RWPE1 (cell line): ENCODE measurements at regions not wholly inside any gene's neighbourhood (a gene's known extent, or its start where the extent isn't known, plus 50 kb on each side); places are given as distances from the start of the nearest gene placed in this dataset.

ENCODE experiments used
- CTCF ChIA-PET: fragments of 350-600 bp; sonication (Branson Sonifier 250); formaldehyde crosslinking; extraction: SDS; loops from one replicate; lab custom pipeline; 2021; lab: Yijun Ruan, JAX
- POLR2A ChIA-PET: fragments of 400-600 bp; formaldehyde crosslinking; extraction: SDS; loops from one replicate; lab custom pipeline; 2020; ENCODE audit warnings: antibody characterized with exemption; ENCODE audit not compliant: low non-redundant PET; lab: Yijun Ruan, JAX
- DNase-seq: peaks from one replicate; pipeline ENCODE4 v3.0.0; 2012; ENCODE audit warnings: low spot score
- H3K27ac ChIP-seq: fragments of 450-650 bp; 2 replicates; pipeline ENCODE4 v1.5.1; 2017
- TF ChIP-seq, protein P1 (sequence below): fragments of 450-650 bp; conservative IDR thresholded peaks from 2 replicates; pipeline ENCODE4 v1.5.1; 2017; ENCODE audit warnings: low read depth, mild to moderate bottlenecking

DNA sequence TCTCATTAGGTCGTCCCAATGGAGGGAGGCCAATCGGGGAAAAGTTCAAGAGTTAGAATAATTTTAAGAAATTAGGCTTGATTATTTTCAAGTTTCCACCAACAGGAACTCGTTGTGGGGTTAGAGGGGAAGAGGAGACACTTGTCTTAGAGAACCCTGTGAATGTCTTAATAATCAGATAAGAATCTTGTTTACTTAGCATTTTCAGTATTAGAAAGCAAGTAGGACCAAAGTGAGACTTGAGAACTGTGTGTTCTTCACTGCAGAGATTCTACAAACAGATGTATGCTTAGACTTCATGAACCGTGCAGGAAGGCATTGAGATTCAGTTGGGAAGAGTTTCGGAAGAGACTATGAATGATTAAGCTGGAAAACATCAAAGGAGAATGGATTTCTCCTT lies 69.0 kb upstream of the HMHB1 start:
- ChIA-PET POLR2A (no interaction called here), CTCF (interaction anchor here (0.7 kb wide), 1 partner anchor 116 kb away, joined by 3 read pairs; no protein-coding TSS in a partner anchor)
- no peak for DNase-seq
- H3K27ac ChIP-seq, result no peak overlapping the region
- TF ChIP-seq, protein P1, sequence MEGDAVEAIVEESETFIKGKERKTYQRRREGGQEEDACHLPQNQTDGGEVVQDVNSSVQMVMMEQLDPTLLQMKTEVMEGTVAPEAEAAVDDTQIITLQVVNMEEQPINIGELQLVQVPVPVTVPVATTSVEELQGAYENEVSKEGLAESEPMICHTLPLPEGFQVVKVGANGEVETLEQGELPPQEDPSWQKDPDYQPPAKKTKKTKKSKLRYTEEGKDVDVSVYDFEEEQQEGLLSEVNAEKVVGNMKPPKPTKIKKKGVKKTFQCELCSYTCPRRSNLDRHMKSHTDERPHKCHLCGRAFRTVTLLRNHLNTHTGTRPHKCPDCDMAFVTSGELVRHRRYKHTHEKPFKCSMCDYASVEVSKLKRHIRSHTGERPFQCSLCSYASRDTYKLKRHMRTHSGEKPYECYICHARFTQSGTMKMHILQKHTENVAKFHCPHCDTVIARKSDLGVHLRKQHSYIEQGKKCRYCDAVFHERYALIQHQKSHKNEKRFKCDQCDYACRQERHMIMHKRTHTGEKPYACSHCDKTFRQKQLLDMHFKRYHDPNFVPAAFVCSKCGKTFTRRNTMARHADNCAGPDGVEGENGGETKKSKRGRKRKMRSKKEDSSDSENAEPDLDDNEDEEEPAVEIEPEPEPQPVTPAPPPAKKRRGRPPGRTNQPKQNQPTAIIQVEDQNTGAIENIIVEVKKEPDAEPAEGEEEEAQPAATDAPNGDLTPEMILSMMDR, result no peak

DNA sequence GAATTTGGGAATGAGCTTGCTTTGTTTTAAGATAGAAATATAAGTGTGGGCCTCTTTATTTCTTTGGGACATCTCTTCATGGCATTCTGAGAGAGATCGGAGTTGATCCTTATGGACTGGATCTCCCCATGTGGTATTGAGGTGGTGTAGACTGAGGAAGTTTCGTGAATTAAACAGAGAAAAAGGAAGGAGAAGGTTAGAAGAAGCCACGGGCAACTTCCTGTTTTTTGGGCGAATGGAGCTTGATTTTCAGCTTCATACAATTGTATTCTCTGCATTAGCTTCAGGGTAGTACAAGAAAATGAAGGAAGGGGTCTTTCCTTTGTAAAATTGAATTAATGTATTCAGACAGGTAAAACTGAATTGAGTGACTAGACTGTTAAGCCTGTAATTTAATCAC lies 70.5 kb upstream of the HMHB1 start:
- TF ChIP-seq, protein P1, result no peak
- DNase-seq, result no peak
- no peak overlapping the region for H3K27ac ChIP-seq
- ChIA-PET CTCF (interaction anchor here (0.7 to 0.8 kb wide), 2 partner anchors 10 to 23 kb away, joined by 3 read pairs; no protein-coding TSS in a partner anchor), POLR2A (no interaction called here)

DNA sequence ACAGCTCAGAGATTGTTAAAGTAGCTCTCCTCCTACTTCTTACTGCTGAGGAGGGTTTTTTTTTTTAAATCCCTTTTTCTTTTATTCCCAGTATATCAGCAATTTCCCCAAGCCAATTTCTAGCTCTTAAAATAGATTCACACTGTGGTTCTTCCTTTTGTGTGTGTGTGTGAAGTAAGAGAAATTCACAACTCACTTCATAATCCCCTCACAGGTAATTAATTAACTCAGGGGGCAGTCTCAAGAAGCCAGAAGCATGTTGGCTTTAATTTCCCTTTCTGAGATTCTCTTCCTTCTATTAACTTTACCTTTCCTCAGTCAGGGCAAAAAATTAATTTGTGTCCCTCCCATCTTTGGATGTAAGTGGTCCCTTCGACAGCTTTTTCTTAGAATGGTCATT lies 71.0 kb upstream of the HMHB1 start:
- no peak for DNase-seq
- CTCF ChIA-PET, result interaction anchor here (0.7 to 1.4 kb wide), 3 partner anchors 10 to 337 kb away, joined by 3 to 5 read pairs (median 3); partner anchors contain the start of gene NR3C1
- POLR2A ChIA-PET, result no interaction called here
- no peak overlapping the region for H3K27ac ChIP-seq
- TF ChIP-seq, protein P1, result no peak

DNA sequence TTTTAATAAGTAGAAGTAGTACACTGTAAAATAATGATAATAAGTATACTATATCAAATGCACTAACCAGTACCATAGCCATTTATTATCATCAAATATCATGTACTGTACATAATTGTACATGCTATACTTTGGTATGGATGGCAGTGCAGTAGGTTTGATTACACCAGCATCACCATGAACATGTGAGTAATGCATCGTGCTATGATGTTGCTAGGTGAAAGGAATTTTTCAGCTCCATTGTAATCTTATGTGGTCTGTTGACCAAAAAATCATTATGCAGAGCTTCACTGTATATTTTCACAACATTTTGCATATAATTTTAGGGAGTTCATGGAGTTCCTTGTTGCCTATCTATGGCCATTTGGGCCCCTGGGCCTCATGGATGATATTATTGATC lies 72.2 kb upstream of the HMHB1 start:
- H3K27ac ChIP-seq, result no peak overlapping the region
- ChIA-PET CTCF (interaction anchor here (0.7 to 1.4 kb wide), 2 partner anchors 244 to 336 kb away, joined by 3 to 5 read pairs; partner anchors contain the start of gene NR3C1), POLR2A (no interaction called here)
- TF ChIP-seq, protein P1, result no peak
- DNase-seq, result no peak

GRCh38 chr5:143738417-143739401 lies 73.3 kb upstream of the HMHB1 start:
- ChIA-PET CTCF (interaction anchor here (0.7 to 1.2 kb wide), 2 partner anchors 16 to 56 kb away, joined by 3 to 7 read pairs; no protein-coding TSS in a partner anchor), POLR2A (no interaction called here)
- no peak for DNase-seq
- TF ChIP-seq, protein P1, result no peak
- H3K27ac ChIP-seq, result no peak overlapping the region

GRCh38 chr5:143737062-143737461 lies 74.9 kb upstream of the HMHB1 start:
- no peak for DNase-seq
- TF ChIP-seq, protein P1, result no peak
- ChIA-PET POLR2A (no interaction called here), CTCF (interaction anchor here (0.7 to 1.2 kb wide), 2 partner anchors 55 to 405 kb away, joined by 3 read pairs; no protein-coding TSS in a partner anchor)
- no peak overlapping the region for H3K27ac ChIP-seq
